ENCODE measurements at regions not wholly inside any gene's neighbourhood (a gene's known extent, or its start where the extent isn't known, plus 50 kb on each side); places are given as distances from the start of the nearest gene placed in this dataset.

- intact Hi-C loops (cut with DNase I) = no loop called here
- DNase-seq (ENCODE audit: low spot score) (peak; percentile 64), ATAC-seq (no peak)
These were observed 228.1 kb upstream of the PFKP start for GRCh38 chr10:2839081-2839725.

GRCh38 chr10:2837674-2838073 is 229.7 kb upstream of the PFKP start:
- DNase-seq (ENCODE audit: low spot score) (no peak), ATAC-seq (no peak)
- intact Hi-C loops (cut with DNase I) = no loop called here

GRCh38 chr10:2836921-2837662 is 230.3 kb upstream of the PFKP start:
- DNase-seq (ENCODE audit: low spot score) (no peak), ATAC-seq (no peak)
- intact Hi-C loops (cut with DNase I) = no loop called here

GRCh38 chr10:2834214-2834613 is 233.1 kb upstream of the PFKP start:
- intact Hi-C loops (cut with DNase I) = no loop called here
- ATAC-seq = no peak
- DNase-seq (ENCODE audit: low spot score) = no peak

- intact Hi-C loops (cut with DNase I) = no loop called here
- DNase-seq (ENCODE audit: low spot score) (no peak), ATAC-seq (no peak)
These were observed 235.8 kb upstream of the PFKP start for GRCh38 chr10:2831509-2831908.

GRCh38 chr10:2828741-2829140 is 238.6 kb upstream of the PFKP start:
- intact Hi-C loops (cut with DNase I) = no loop called here

GRCh38 chr10:2826675-2827074 is 240.7 kb upstream of the PFKP start:
- no peak for ATAC-seq
- DNase-seq (ENCODE audit: low spot score) = no peak
- intact Hi-C loops (cut with DNase I) = no loop called here

More at GRCh38 chr10:2828741-2829140, 238.6 kb upstream of the PFKP start:
- DNase-seq (ENCODE audit: low spot score) (no peak), ATAC-seq (no peak)

GRCh38 chr10:2825841-2826240 is 241.5 kb upstream of the PFKP start:
- intact Hi-C loops (cut with DNase I) = no loop called here
- DNase-seq (ENCODE audit: low spot score) (no peak), ATAC-seq (no peak)

GRCh38 chr10:2817940-2818636 is 249.3 kb upstream of the PFKP start:
- intact Hi-C loops (cut with DNase I) = no loop called here
- ATAC-seq = no peak

GRCh38 chr10:2813693-2814092 is 253.7 kb upstream of the PFKP start:
- intact Hi-C loops (cut with DNase I) = no loop called here
- ATAC-seq = no peak
- no peak for DNase-seq (ENCODE audit: low spot score)

More at GRCh38 chr10:2817940-2818636, 249.3 kb upstream of the PFKP start:
- DNase-seq (ENCODE audit: low spot score) = no peak

GRCh38 chr10:2813286-2813685 is 254.1 kb upstream of the PFKP start:
- ATAC-seq (no peak), DNase-seq (ENCODE audit: low spot score) (no peak)
- intact Hi-C loops (cut with DNase I) = no loop called here

- ATAC-seq (no peak), DNase-seq (ENCODE audit: low spot score) (no peak)
- intact Hi-C loops (cut with DNase I) = no loop called here
These were observed 254.7 kb upstream of the PFKP start for GRCh38 chr10:2812631-2813030.

- DNase-seq (ENCODE audit: low spot score) = no peak
- intact Hi-C loops (cut with DNase I) = no loop called here
- no peak for ATAC-seq
These were observed 267.2 kb upstream of the PFKP start for GRCh38 chr10:2800178-2800577.

- DNase-seq (ENCODE audit: low spot score) = no peak
- intact Hi-C loops (cut with DNase I) = no loop called here
- no peak for ATAC-seq
These were observed 268.9 kb upstream of the PFKP start for GRCh38 chr10:2798336-2799022.

- ATAC-seq (no peak), DNase-seq (ENCODE audit: low spot score) (no peak)
- intact Hi-C loops (cut with DNase I) = no loop called here
These were observed 275.4 kb upstream of the PFKP start for GRCh38 chr10:2791774-2792443.

GRCh38 chr10:2790396-2791188 is 276.8 kb upstream of the PFKP start:
- intact Hi-C loops (cut with DNase I) = no loop called here
- ATAC-seq = no peak
- DNase-seq (ENCODE audit: low spot score) = no peak

- no peak for DNase-seq (ENCODE audit: low spot score)
- intact Hi-C loops (cut with DNase I) = no loop called here
- ATAC-seq = no peak
These were observed 281.1 kb upstream of the PFKP start for GRCh38 chr10:2786251-2786650.

- no peak for ATAC-seq
- DNase-seq (ENCODE audit: low spot score) = no peak
- intact Hi-C loops (cut with DNase I) = no loop called here
These were observed 282.6 kb upstream of the PFKP start for GRCh38 chr10:2784766-2785165.

Data from sciatic nerve (tissue), 2 donors.